KMS-11 (cell line): ENCODE measurements at regions not wholly inside any gene's neighbourhood (a gene's known extent, or its start where the extent isn't known, plus 50 kb on each side); places are given as distances from the start of the nearest gene placed in this dataset.

Experiments
- H2AFZ ChIP-seq: fragments of 200-600 bp; sonication (generic); 2 replicates; pipeline ENCODE4 v1.6.1; 2016; ENCODE audit warnings: antibody characterized with exemption, mixed run types, low read depth
- H3K27ac ChIP-seq: fragments of 200-600 bp; sonication (generic); 2 replicates; pipeline ENCODE4 v1.6.1; 2016; ENCODE audit warnings: mild to moderate bottlenecking, mixed run types
- H3K27me3 ChIP-seq: fragments of 200-600 bp; sonication (generic); 2 replicates; pipeline ENCODE4 v1.6.1; 2017; ENCODE audit warnings: mild to moderate bottlenecking, low read depth, mixed run types, moderate library complexity; ENCODE audit not compliant: insufficient read depth
- H3K36me3 ChIP-seq: fragments of 200-600 bp; sonication (generic); 2 replicates; pipeline ENCODE4 v1.6.1; 2017; ENCODE audit warnings: mild to moderate bottlenecking, mixed run types; ENCODE audit not compliant: insufficient read depth
- H3K4me1 ChIP-seq: fragments of 200-600 bp; sonication (generic); 2 replicates; pipeline ENCODE4 v1.6.1; 2016; ENCODE audit warnings: mild to moderate bottlenecking, low read depth, mixed run types; ENCODE audit not compliant: poor library complexity, severe bottlenecking
- H3K4me2 ChIP-seq: fragments of 200-600 bp; sonication (generic); 2 replicates; pipeline ENCODE4 v1.7.0; 2016; ENCODE audit warnings: mild to moderate bottlenecking, mixed run types
- H3K4me3 ChIP-seq: fragments of 200-600 bp; sonication (generic); IDR thresholded peaks from 2 replicates; pipeline ENCODE4 v1.6.1; 2017; ENCODE audit warnings: low read depth, low read length, mixed read lengths; ENCODE audit not compliant: insufficient read depth
- H3K79me2 ChIP-seq: fragments of 200-600 bp; sonication (generic); 2 replicates; pipeline ENCODE4 v1.6.1; 2016; ENCODE audit warnings: low read depth, mixed run types; ENCODE audit not compliant: insufficient read depth
- H3K9ac ChIP-seq: fragments of 200-600 bp; sonication (generic); 2 replicates; pipeline ENCODE4 v1.6.1; 2016; ENCODE audit warnings: mild to moderate bottlenecking, mixed run types
- H4K20me1 ChIP-seq: fragments of 200-600 bp; sonication (generic); 2 replicates; pipeline ENCODE4 v1.6.1; 2016; ENCODE audit warnings: mild to moderate bottlenecking, mixed run types; ENCODE audit not compliant: insufficient read depth
- TF ChIP-seq, protein P1 (sequence below): fragments of 200-600 bp; sonication (generic); conservative IDR thresholded peaks from 2 replicates; pipeline ENCODE4 v1.6.1; 2017; ENCODE audit warnings: low read depth, mild to moderate bottlenecking, antibody characterized with exemption, low read length, moderate library complexity, mixed read lengths

- no peak overlapping the region for H3K27ac ChIP-seq
- H3K4me2 ChIP-seq: no peak overlapping the region
- no peak overlapping the region for H3K4me3 ChIP-seq
- H3K4me1 ChIP-seq: no peaks in the 10 kb centered on the region
- TF ChIP-seq, protein P1, sequence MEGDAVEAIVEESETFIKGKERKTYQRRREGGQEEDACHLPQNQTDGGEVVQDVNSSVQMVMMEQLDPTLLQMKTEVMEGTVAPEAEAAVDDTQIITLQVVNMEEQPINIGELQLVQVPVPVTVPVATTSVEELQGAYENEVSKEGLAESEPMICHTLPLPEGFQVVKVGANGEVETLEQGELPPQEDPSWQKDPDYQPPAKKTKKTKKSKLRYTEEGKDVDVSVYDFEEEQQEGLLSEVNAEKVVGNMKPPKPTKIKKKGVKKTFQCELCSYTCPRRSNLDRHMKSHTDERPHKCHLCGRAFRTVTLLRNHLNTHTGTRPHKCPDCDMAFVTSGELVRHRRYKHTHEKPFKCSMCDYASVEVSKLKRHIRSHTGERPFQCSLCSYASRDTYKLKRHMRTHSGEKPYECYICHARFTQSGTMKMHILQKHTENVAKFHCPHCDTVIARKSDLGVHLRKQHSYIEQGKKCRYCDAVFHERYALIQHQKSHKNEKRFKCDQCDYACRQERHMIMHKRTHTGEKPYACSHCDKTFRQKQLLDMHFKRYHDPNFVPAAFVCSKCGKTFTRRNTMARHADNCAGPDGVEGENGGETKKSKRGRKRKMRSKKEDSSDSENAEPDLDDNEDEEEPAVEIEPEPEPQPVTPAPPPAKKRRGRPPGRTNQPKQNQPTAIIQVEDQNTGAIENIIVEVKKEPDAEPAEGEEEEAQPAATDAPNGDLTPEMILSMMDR: no peak
- no peaks in the 10 kb centered on the region for H4K20me1 ChIP-seq
- H3K36me3 ChIP-seq: no peaks in the 10 kb centered on the region
- no peaks in the 10 kb centered on the region for H3K27me3 ChIP-seq
- no peak overlapping the region for H3K9ac ChIP-seq
- H3K79me2 ChIP-seq: no peaks in the 10 kb centered on the region
- H2AFZ ChIP-seq: no peak overlapping the region
Measured at GRCh38 chr1:193747579-193747978, 561.2 kb upstream of the B3GALT2 start.

- H3K4me1 ChIP-seq: no peaks in the 10 kb centered on the region
- no peak overlapping the region for H2AFZ ChIP-seq
- no peaks in the 10 kb centered on the region for H3K27me3 ChIP-seq
- TF ChIP-seq, protein P1: no peak
- H4K20me1 ChIP-seq: no peaks in the 10 kb centered on the region
- no peak overlapping the region for H3K4me3 ChIP-seq
- H3K36me3 ChIP-seq: no peaks in the 10 kb centered on the region
- no peaks in the 10 kb centered on the region for H3K79me2 ChIP-seq
- H3K9ac ChIP-seq: no peak overlapping the region
- no peak overlapping the region for H3K4me2 ChIP-seq
- no peak overlapping the region for H3K27ac ChIP-seq
Measured at GRCh38 chr1:193741228-193741627, 554.8 kb upstream of the B3GALT2 start.

DNA sequence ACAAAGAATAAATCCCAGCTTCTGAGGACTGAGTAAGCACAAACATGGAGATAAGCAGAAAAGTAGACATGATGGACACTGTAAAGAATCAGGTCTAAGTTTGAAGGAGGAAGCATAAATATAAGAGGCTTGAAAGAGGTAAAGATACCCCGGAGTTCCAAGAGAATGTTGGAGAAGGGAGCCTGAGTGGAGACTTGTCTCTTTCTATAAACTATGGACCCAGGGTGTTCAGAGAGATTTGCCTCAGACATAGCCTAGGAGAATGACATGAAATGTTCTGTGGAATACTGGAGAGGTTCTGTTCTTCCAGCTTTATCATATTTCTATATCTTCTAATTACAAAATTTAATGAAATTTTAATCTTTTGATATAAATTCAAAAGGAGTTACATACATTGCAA lies 554.3 kb upstream of the B3GALT2 start:
- no peaks in the 10 kb centered on the region for H3K36me3 ChIP-seq
- no peak overlapping the region for H3K4me3 ChIP-seq
- TF ChIP-seq, protein P1: no peak
- H3K9ac ChIP-seq: no peak overlapping the region
- no peaks in the 10 kb centered on the region for H3K79me2 ChIP-seq
- H3K27me3 ChIP-seq: no peaks in the 10 kb centered on the region
- no peak overlapping the region for H2AFZ ChIP-seq
- no peak overlapping the region for H3K4me2 ChIP-seq
- no peak overlapping the region for H3K27ac ChIP-seq
- no peaks in the 10 kb centered on the region for H3K4me1 ChIP-seq
- no peaks in the 10 kb centered on the region for H4K20me1 ChIP-seq

DNA sequence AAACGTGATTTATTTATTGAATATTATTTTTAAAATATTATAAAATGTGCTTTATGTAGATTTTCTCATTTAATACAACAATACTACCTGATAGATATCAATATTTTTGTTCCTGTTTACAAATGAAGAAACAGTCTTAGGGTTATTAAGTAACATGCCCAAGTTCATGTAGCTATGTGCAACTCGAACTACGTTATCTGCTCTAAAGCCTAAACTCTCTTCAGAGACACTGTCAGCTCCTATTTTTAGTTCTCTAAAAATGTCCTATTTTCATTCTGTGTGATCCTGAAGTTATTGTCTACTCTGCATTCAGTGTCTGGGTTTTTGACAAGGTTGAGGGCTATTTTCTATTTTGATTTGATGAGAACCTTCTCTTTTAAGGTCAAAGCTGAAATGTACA lies 550.1 kb upstream of the B3GALT2 start:
- no peaks in the 10 kb centered on the region for H3K27me3 ChIP-seq
- no peak overlapping the region for H3K27ac ChIP-seq
- TF ChIP-seq, protein P1: no peak
- H3K4me3 ChIP-seq: no peak overlapping the region
- H3K4me2 ChIP-seq: no peak overlapping the region
- H3K36me3 ChIP-seq: no peaks in the 10 kb centered on the region
- no peaks in the 10 kb centered on the region for H4K20me1 ChIP-seq
- no peaks in the 10 kb centered on the region for H3K79me2 ChIP-seq
- H2AFZ ChIP-seq: no peak overlapping the region
- no peak overlapping the region for H3K9ac ChIP-seq
- no peaks in the 10 kb centered on the region for H3K4me1 ChIP-seq
